ENCODE measurements at regions not wholly inside any gene's neighbourhood (a gene's known extent, or its start where the extent isn't known, plus 50 kb on each side); places are given as distances from the start of the nearest gene placed in this dataset.

- H3K4me3 ChIP-seq (ENCODE audit: insufficient read depth, low read depth, low read length), result no peak overlapping the region
- H3K36me3 ChIP-seq (replicated peaks; ENCODE audit: control insufficient read depth, insufficient read depth, low read length), result no peaks in the 10 kb centered on the region
- DNase-seq, result peak; percentile 18
- no peaks in the 10 kb centered on the region for H3K27me3 ChIP-seq (ENCODE audit: control insufficient read depth, insufficient read depth, low read length)
These were observed 463.3 kb upstream of the DMAC1 start for GRCh38 chr9:8262625-8263622.

GRCh38 chr9:8261737-8262136 lies 462.2 kb upstream of the DMAC1 start:
- Histone ChIP-seq H3K36me3 (replicated peaks; ENCODE audit: control insufficient read depth, insufficient read depth, low read length) (no peaks in the 10 kb centered on the region), H3K4me3 (ENCODE audit: insufficient read depth, low read depth, low read length) (no peak overlapping the region), H3K27me3 (ENCODE audit: control insufficient read depth, insufficient read depth, low read length) (no peaks in the 10 kb centered on the region)
- no peak for DNase-seq

DNA sequence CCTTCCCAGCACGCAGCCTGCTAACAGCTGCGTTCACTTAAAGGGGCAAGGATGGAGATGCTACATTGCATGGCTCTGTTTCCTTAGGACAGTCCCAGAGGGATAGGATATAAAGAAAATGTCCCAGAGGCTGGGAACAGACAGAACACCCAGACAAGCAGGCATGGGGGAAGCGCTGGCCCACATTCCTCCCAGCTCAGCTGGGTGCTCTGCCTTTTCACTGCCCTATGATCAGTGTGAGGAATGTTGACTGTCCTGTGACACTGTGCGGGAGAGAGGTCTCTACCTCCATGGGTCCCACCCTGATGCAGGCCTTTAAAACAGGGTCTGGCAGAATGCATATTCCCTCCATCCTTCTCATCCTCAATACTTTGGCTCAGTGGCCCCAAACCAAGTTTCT lies 459.4 kb upstream of the DMAC1 start:
- H3K4me3 ChIP-seq (ENCODE audit: insufficient read depth, low read depth, low read length), result no peak overlapping the region
- no peak for DNase-seq

GRCh38 chr9:8256880-8257279 lies 457.3 kb upstream of the DMAC1 start:
- no peak for DNase-seq
- Histone ChIP-seq H3K4me3 (ENCODE audit: insufficient read depth, low read depth, low read length) (no peak overlapping the region), H3K36me3 (replicated peaks; ENCODE audit: control insufficient read depth, insufficient read depth, low read length) (no peaks in the 10 kb centered on the region), H3K27me3 (ENCODE audit: control insufficient read depth, insufficient read depth, low read length) (no peaks in the 10 kb centered on the region)

More for the DNA sequence above, 459.4 kb upstream of the DMAC1 start:
- Histone ChIP-seq H3K27me3 (ENCODE audit: control insufficient read depth, insufficient read depth, low read length) (no peaks in the 10 kb centered on the region), H3K36me3 (replicated peaks; ENCODE audit: control insufficient read depth, insufficient read depth, low read length) (no peaks in the 10 kb centered on the region)

DNA sequence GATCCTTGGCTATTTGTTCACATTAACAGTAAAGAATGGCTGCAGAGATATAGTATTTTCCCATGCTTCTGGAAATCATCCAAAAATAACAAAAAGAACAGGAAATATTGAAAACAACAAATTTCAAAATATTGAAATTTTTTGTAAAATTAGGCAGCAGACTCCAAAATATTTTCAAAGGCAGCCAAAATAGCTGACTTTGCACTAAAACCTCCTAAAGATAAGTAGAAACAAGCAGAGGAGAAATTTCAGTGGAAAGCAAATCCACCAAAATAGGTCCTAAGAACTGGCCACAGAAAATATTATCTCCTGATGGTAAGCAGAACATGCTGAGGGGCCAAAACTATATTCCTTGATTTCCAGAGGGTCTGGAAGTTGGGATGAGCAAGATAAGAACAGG lies 456.3 kb upstream of the DMAC1 start:
- H3K27me3 ChIP-seq (ENCODE audit: control insufficient read depth, insufficient read depth, low read length), result no peaks in the 10 kb centered on the region
- H3K4me3 ChIP-seq (ENCODE audit: insufficient read depth, low read depth, low read length), result no peak overlapping the region
- no peak for DNase-seq
- H3K36me3 ChIP-seq (replicated peaks; ENCODE audit: control insufficient read depth, insufficient read depth, low read length), result no peaks in the 10 kb centered on the region

- Histone ChIP-seq H3K36me3 (replicated peaks; ENCODE audit: control insufficient read depth, insufficient read depth, low read length) (no peaks in the 10 kb centered on the region), H3K27me3 (ENCODE audit: control insufficient read depth, insufficient read depth, low read length) (no peaks in the 10 kb centered on the region), H3K4me3 (ENCODE audit: insufficient read depth, low read depth, low read length) (no peak overlapping the region)
- DNase-seq, result no peak
These were observed 455.0 kb upstream of the DMAC1 start for GRCh38 chr9:8254541-8254940.

DNA sequence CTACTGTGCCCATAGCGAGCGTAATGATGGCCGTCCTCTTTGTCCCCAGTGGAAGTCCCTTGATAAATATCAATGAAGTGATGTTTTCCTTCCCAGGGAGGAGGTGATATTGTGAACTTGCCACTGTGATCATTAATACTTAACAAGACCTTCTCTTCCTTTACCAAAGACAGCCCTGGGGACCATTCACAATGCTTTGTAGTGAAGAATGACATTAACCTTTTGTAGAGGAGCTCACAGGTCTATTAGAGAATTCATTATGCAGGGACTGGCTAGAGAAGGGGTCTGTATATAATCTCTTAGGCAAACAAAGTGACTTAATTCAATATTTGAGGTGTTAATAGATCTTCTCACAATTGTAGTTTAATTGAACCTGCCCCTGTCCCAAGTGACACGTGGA lies 452.9 kb upstream of the DMAC1 start:
- Histone ChIP-seq H3K4me3 (ENCODE audit: insufficient read depth, low read depth, low read length) (no peak overlapping the region), H3K36me3 (replicated peaks; ENCODE audit: control insufficient read depth, insufficient read depth, low read length) (no peaks in the 10 kb centered on the region), H3K27me3 (ENCODE audit: control insufficient read depth, insufficient read depth, low read length) (no peaks in the 10 kb centered on the region)
- no peak for DNase-seq

DNA sequence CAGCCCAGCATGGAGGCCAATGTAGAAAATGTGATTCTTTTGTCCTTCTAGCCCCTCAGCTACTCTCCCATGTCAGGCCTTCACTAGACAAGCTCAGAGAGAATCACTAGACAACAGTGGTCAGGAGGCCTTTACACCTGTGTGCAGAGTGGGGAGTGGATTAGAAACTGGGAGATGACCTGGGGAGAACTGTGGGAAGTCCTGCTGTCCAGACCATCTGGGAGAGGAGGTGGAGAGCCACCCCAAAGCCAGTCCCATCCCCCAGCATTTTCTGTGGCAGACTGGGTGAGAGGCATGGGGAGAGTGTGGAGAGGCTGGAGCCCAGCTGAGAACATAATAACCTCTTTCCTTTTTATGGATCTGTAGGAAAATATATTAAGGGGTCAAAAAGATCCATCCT lies 452.0 kb upstream of the DMAC1 start:
- no peak for DNase-seq
- no peak overlapping the region for H3K4me3 ChIP-seq (ENCODE audit: insufficient read depth, low read depth, low read length)
- H3K27me3 ChIP-seq (ENCODE audit: control insufficient read depth, insufficient read depth, low read length), result no peaks in the 10 kb centered on the region
- H3K36me3 ChIP-seq (replicated peaks; ENCODE audit: control insufficient read depth, insufficient read depth, low read length), result no peaks in the 10 kb centered on the region

- no peak overlapping the region for H3K4me3 ChIP-seq (ENCODE audit: insufficient read depth, low read depth, low read length)
- H3K36me3 ChIP-seq (replicated peaks; ENCODE audit: control insufficient read depth, insufficient read depth, low read length), result no peaks in the 10 kb centered on the region
- DNase-seq, result no peak
- H3K27me3 ChIP-seq (ENCODE audit: control insufficient read depth, insufficient read depth, low read length), result no peaks in the 10 kb centered on the region
These were observed 445.0 kb upstream of the DMAC1 start for GRCh38 chr9:8244505-8245092.

DNA sequence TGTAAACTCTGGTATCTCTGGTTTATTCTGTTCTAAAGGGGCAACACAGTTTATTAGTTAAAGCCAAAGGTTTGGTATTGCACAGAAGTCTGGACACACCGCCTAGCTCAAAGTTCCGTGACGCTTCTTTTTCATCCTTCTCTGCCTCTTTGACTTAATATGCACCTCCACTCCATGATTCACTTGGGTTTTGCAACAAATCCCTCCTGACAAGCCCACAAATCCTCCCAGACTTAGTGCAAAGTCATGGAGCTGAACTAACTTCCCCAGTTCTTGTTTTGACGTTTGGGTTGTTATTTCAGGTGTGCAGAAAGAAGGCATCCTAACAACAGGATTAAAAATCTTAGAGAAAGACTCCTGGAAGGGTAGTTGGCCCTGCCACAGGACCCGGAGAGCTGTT lies 441.6 kb upstream of the DMAC1 start:
- Histone ChIP-seq H3K36me3 (replicated peaks; ENCODE audit: control insufficient read depth, insufficient read depth, low read length) (no peaks in the 10 kb centered on the region), H3K27me3 (ENCODE audit: control insufficient read depth, insufficient read depth, low read length) (no peaks in the 10 kb centered on the region), H3K4me3 (ENCODE audit: insufficient read depth, low read depth, low read length) (no peak overlapping the region)
- no peak for DNase-seq

DNA sequence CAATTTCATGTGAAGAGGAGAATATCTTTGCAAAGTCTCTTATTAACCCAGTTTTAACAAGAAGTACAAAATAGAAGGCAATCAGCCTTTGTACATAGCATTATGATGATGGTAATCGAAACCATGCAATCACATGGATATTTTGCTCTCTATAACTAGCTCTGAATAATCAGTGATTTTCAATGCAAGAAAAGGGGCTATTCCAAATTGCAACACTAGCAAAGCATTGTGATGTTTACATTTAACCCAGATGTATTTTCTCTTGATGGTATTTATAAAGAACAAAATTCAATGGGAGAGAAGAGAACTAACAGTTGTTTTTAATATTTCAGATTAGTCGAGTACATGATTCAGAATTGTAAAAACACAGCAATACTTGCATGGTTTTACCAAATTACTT lies 437.5 kb upstream of the DMAC1 start:
- Histone ChIP-seq H3K4me3 (ENCODE audit: insufficient read depth, low read depth, low read length) (no peak overlapping the region), H3K36me3 (replicated peaks; ENCODE audit: control insufficient read depth, insufficient read depth, low read length) (no peaks in the 10 kb centered on the region), H3K27me3 (ENCODE audit: control insufficient read depth, insufficient read depth, low read length) (no peaks in the 10 kb centered on the region)
- DNase-seq, result no peak

GRCh38 chr9:8235489-8235888 lies 435.9 kb upstream of the DMAC1 start:
- H3K27me3 ChIP-seq (ENCODE audit: control insufficient read depth, insufficient read depth, low read length), result no peaks in the 10 kb centered on the region
- no peak overlapping the region for H3K4me3 ChIP-seq (ENCODE audit: insufficient read depth, low read depth, low read length)
- DNase-seq, result no peak
- no peaks in the 10 kb centered on the region for H3K36me3 ChIP-seq (replicated peaks; ENCODE audit: control insufficient read depth, insufficient read depth, low read length)

- no peaks in the 10 kb centered on the region for H3K27me3 ChIP-seq (ENCODE audit: control insufficient read depth, insufficient read depth, low read length)
- H3K36me3 ChIP-seq (replicated peaks; ENCODE audit: control insufficient read depth, insufficient read depth, low read length), result no peaks in the 10 kb centered on the region
- no peak overlapping the region for H3K4me3 ChIP-seq (ENCODE audit: insufficient read depth, low read depth, low read length)
- peak; percentile 14 for DNase-seq
These were observed 434.7 kb upstream of the DMAC1 start for GRCh38 chr9:8234316-8234715.

DNA sequence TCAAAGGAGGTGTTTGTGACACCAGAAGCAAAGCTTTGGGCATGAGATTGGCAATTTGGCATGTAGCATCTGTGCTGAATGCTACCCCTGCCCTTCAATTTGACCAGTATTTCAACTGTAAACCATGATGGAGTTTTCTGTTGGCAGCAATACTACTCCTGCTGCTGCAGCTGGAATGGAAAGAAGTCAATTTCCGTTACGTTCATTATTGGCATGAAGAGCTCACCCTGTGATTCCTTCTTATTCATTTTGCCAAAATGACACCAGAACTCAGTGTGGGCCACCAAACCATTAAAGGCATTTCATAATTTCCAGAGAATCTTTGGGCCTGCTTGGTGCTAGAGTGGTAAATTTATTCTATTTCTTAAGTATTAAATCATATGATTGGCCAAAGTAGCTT lies 433.1 kb upstream of the DMAC1 start:
- Histone ChIP-seq H3K36me3 (replicated peaks; ENCODE audit: control insufficient read depth, insufficient read depth, low read length) (no peaks in the 10 kb centered on the region), H3K27me3 (ENCODE audit: control insufficient read depth, insufficient read depth, low read length) (no peaks in the 10 kb centered on the region), H3K4me3 (ENCODE audit: insufficient read depth, low read depth, low read length) (no peak overlapping the region)
- no peak for DNase-seq

- no peaks in the 10 kb centered on the region for H3K27me3 ChIP-seq (ENCODE audit: control insufficient read depth, insufficient read depth, low read length)
- no peak for DNase-seq
- no peak overlapping the region for H3K4me3 ChIP-seq (ENCODE audit: insufficient read depth, low read depth, low read length)
- H3K36me3 ChIP-seq (replicated peaks; ENCODE audit: control insufficient read depth, insufficient read depth, low read length), result no peaks in the 10 kb centered on the region
These were observed 429.6 kb upstream of the DMAC1 start for GRCh38 chr9:8229226-8229625.
